SKM-1 (cell line): ENCODE measurements at regions not wholly inside any gene's neighbourhood (a gene's known extent, or its start where the extent isn't known, plus 50 kb on each side); places are given as distances from the start of the nearest gene placed in this dataset.
"Not testable (repeated sequence)": the region's sequence is repeated elsewhere in the genome, so short reads cannot be mapped to it uniquely, and the experiment has no call there.

Experiments used
- DNase-seq: peaks from one replicate; lab custom pipeline; 2025; ENCODE audit not compliant: unreplicated experiment; lab: John Stamatoyannopoulos, UW

GRCh38 chr10:64765498-64765897, 1244.3 kb downstream of the REEP3 start:
- no peak for DNase-seq

- no peak for DNase-seq
Measured at GRCh38 chr10:64771253-64772050, 1250.3 kb downstream of the REEP3 start.

GRCh38 chr10:64773357-64773756, 1252.2 kb downstream of the REEP3 start:
- no peak for DNase-seq

GRCh38 chr10:64784451-64784850, 1263.2 kb downstream of the REEP3 start:
- not testable (repeated sequence) for DNase-seq

GRCh38 chr10:64785816-64786215, 1264.6 kb downstream of the REEP3 start:
- no peak for DNase-seq

- no peak for DNase-seq
Measured at GRCh38 chr10:64786989-64787388, 1265.8 kb downstream of the REEP3 start.

- no peak for DNase-seq
Measured at GRCh38 chr10:64795847-64796246, 1274.6 kb downstream of the REEP3 start.

- no peak for DNase-seq
Measured at GRCh38 chr10:64798297-64798696, 1277.1 kb downstream of the REEP3 start.

- not testable (repeated sequence) for DNase-seq
Measured at GRCh38 chr10:64808233-64808632, 1287.0 kb downstream of the REEP3 start.

- DNase-seq, result not testable (repeated sequence)
Measured at GRCh38 chr10:64810046-64810445, 1288.8 kb downstream of the REEP3 start.

GRCh38 chr10:64813391-64813790, 1292.2 kb downstream of the REEP3 start:
- no peak for DNase-seq

- DNase-seq, result no peak
Measured at GRCh38 chr10:64814201-64814600, 1293.0 kb downstream of the REEP3 start.

GRCh38 chr10:64829888-64830412, 1308.7 kb downstream of the REEP3 start:
- no peak for DNase-seq

- no peak for DNase-seq
Measured at GRCh38 chr10:64830869-64831268, 1309.7 kb downstream of the REEP3 start.

- no peak for DNase-seq
Measured at GRCh38 chr10:64840341-64840740, 1319.1 kb downstream of the REEP3 start.

GRCh38 chr10:64846700-64847099, 1325.5 kb downstream of the REEP3 start:
- DNase-seq, result no peak

- DNase-seq, result no peak
Measured at GRCh38 chr10:64855941-64856340, 1334.7 kb downstream of the REEP3 start.

GRCh38 chr10:64859911-64860310, 1338.7 kb downstream of the REEP3 start:
- no peak for DNase-seq

GRCh38 chr10:64863836-64864235, 1342.6 kb downstream of the REEP3 start:
- no peak for DNase-seq

GRCh38 chr10:64867501-64867962, 1346.3 kb downstream of the REEP3 start:
- DNase-seq, result no peak

- DNase-seq, result no peak
Measured at GRCh38 chr10:64873088-64873487, 1351.9 kb downstream of the REEP3 start.

GRCh38 chr10:64873959-64874358, 1352.8 kb downstream of the REEP3 start:
- DNase-seq, result no peak

GRCh38 chr10:64880546-64880945, 1359.3 kb downstream of the REEP3 start:
- DNase-seq, result no peak
